Activated T-cell treated with anti-CD3 and anti-CD28 coated beads, Interleukin-2, amount 50 U/mL, for 24 hours (primary cell): ENCODE measurements at regions not wholly inside any gene's neighbourhood (a gene's known extent, or its start where the extent isn't known, plus 50 kb on each side); places are given as distances from the start of the nearest gene placed in this dataset.

Source experiments
- DNase-seq: peaks from one replicate; pipeline ENCODE4 v3.0.0-alpha.2; 2020
- H3K27ac Mint-ChIP-seq: 2 replicates; pipeline ENCODE4 v1.8.0; 2020; ENCODE audit warnings: mild to moderate bottlenecking, mixed read lengths
- H3K27me3 Mint-ChIP-seq: 2 replicates; pipeline ENCODE4 v1.8.0; 2020; ENCODE audit warnings: mixed read lengths
- H3K36me3 Mint-ChIP-seq: 2 replicates; pipeline ENCODE4 v1.8.0; 2020; ENCODE audit warnings: low read depth, mixed read lengths
- H3K4me1 Mint-ChIP-seq: 2 replicates; pipeline ENCODE4 v1.8.0; 2020; ENCODE audit warnings: low read depth, mixed read lengths
- H3K4me3 Mint-ChIP-seq: 2 replicates; pipeline ENCODE4 v1.8.0; 2020; ENCODE audit warnings: mild to moderate bottlenecking, moderate library complexity, mixed read lengths
- H3K9me3 Mint-ChIP-seq: 2 replicates; pipeline ENCODE4 v1.8.0; 2020; ENCODE audit warnings: mixed read lengths

- Mint-ChIP-seq H3K27ac (no peak overlapping the region), H3K9me3 (no peaks in the 10 kb centered on the region), H3K36me3 (no peaks in the 10 kb centered on the region)
Measured at GRCh38 chr16:54340531-54340930, 53.9 kb upstream of the IRX3 start.

GRCh38 chr16:54336631-54337204 is 50.1 kb upstream of the IRX3 start:
- H3K4me1 Mint-ChIP-seq, result no peaks in the 10 kb centered on the region
- H3K27ac Mint-ChIP-seq, result no peak overlapping the region
- no peaks in the 10 kb centered on the region for H3K36me3 Mint-ChIP-seq
- no peak overlapping the region for H3K4me3 Mint-ChIP-seq
- DNase-seq, result no peak
- peaks cover 24% of the 10 kb centered on the region for H3K27me3 Mint-ChIP-seq
- no peaks in the 10 kb centered on the region for H3K9me3 Mint-ChIP-seq

More at GRCh38 chr16:54340531-54340930, 53.9 kb upstream of the IRX3 start:
- H3K4me1 Mint-ChIP-seq, result no peaks in the 10 kb centered on the region
- no peak overlapping the region for H3K4me3 Mint-ChIP-seq
- peaks cover 24% of the 10 kb centered on the region for H3K27me3 Mint-ChIP-seq
- no peak for DNase-seq
